Caco-2 (cell line): ENCODE measurements at regions not wholly inside any gene's neighbourhood (a gene's known extent, or its start where the extent isn't known, plus 50 kb on each side); places are given as distances from the start of the nearest gene placed in this dataset.

Source experiments
- BruUV-seq: library from RNA; stranded (reverse); fragments of 400-500 nt; replicated peaks from 2 replicates; lab custom pipeline; 2021; lab: Mats Ljungman, UMichigan
- CTCF ChIA-PET: fragments of 300-600 bp; sonication (Branson Sonifier 250); formaldehyde crosslinking; loops from one replicate; lab custom pipeline; 2022; ENCODE audit warnings: antibody characterized with exemption; lab: Charles Lee
- POLR2A ChIA-PET: fragments of 300-600 bp; sonication (Branson Sonifier 250); formaldehyde crosslinking; loops from one replicate; lab custom pipeline; 2022; ENCODE audit warnings: antibody characterized with exemption; lab: Charles Lee
- DNase-seq, 2 experiments: peaks; one replicate each; pipeline versions ENCODE4 v3.0.0 to v3.0.0-alpha.2; 2020 to 2022
- H3K27me3 ChIP-seq: replicated peaks from 2 replicates; pipeline ENCODE4 v1.6.0; 2011; ENCODE audit warnings: low read length; ENCODE audit not compliant: control insufficient read depth, insufficient read depth
- H3K36me3 ChIP-seq: 2 replicates; pipeline ENCODE4 v1.5.1; 2011; ENCODE audit warnings: low read length; ENCODE audit not compliant: control insufficient read depth, insufficient read depth
- H3K4me1 ChIP-seq: fragments of 250-450 bp; sonication (Bioruptor Pico); 2 replicates; pipeline ENCODE4 v1.5.1; 2020; ENCODE audit warnings: mild to moderate bottlenecking
- H3K4me3 ChIP-seq: 2 replicates; pipeline ENCODE4 v1.5.1; 2011; ENCODE audit warnings: low read depth, mild to moderate bottlenecking, control low read depth, low read length
- H3K9me3 ChIP-seq: fragments of 250-450 bp; sonication (Bioruptor Pico); 2 replicates; pipeline ENCODE4 v1.5.1; 2020; ENCODE audit warnings: mild to moderate bottlenecking, moderate library complexity
- H3K27ac Mint-ChIP-seq: one replicate; pipeline ENCODE4 v1.8.0; 2022; ENCODE audit warnings: mixed read lengths; ENCODE audit not compliant: unreplicated experiment
- H3K27me3 Mint-ChIP-seq: one replicate; pipeline ENCODE4 v1.8.0; 2022; ENCODE audit warnings: mixed read lengths; ENCODE audit not compliant: insufficient read depth, unreplicated experiment
- H3K36me3 Mint-ChIP-seq: one replicate; pipeline ENCODE4 v1.8.0; 2022; ENCODE audit warnings: mild to moderate bottlenecking, mixed read lengths; ENCODE audit not compliant: insufficient read depth, unreplicated experiment
- H3K4me1 Mint-ChIP-seq: one replicate; pipeline ENCODE4 v1.8.0; 2022; ENCODE audit warnings: low read depth, mixed read lengths; ENCODE audit not compliant: unreplicated experiment
- H3K4me3 Mint-ChIP-seq: one replicate; pipeline ENCODE4 v1.8.0; 2022; ENCODE audit warnings: mild to moderate bottlenecking, moderate library complexity, mixed read lengths; ENCODE audit not compliant: unreplicated experiment
- H3K9me3 Mint-ChIP-seq: one replicate; pipeline ENCODE4 v1.8.0; 2022; ENCODE audit warnings: mixed read lengths; ENCODE audit not compliant: unreplicated experiment
- CTCF ChIP-seq, 2 experiments: fragments of 200-600 bp in 1 of 2; IDR thresholded peaks; 1 replicate in 1 of 2; 2 replicates in 1 of 2; pipeline versions ENCODE4 v1.5.1 to v1.8.0; 2011 to 2022; ENCODE audit warnings: antibody characterized with exemption in 1 of 2, control low read depth in 1 of 2, inconsistent platforms in 1 of 2, low read depth in 1 of 2, low read length in 1 of 2, mild to moderate bottlenecking in 1 of 2, moderate library complexity in 1 of 2; ENCODE audit not compliant: insufficient read depth in 1 of 2, severe bottlenecking in 1 of 2, unreplicated experiment in 1 of 2
- intact Hi-C: fragments of 100-400 bp; cut with micrococcal nuclease; formaldehyde crosslinking; loops from one replicate; pipeline ENCODE4 v1.10.0; 2022; ENCODE audit not compliant: unreplicated experiment

GRCh38 chr14:25436288-25436875 lies 386.4 kb upstream of the STXBP6 start:
- Histone ChIP-seq H3K36me3 (no peaks in the 10 kb centered on the region), H3K4me1 (no peaks in the 10 kb centered on the region), H3K9me3 (peaks cover 5% of the 10 kb centered on the region; the same call in 1 of the 2 replicates), H3K27me3 (no peaks in the 10 kb centered on the region), H3K4me3 (no peak overlapping the region)
- Mint-ChIP-seq H3K27ac (no peak overlapping the region), H3K9me3 (no peaks in the 10 kb centered on the region), H3K4me3 (no peak overlapping the region), H3K27me3 (peaks cover 2% of the 10 kb centered on the region), H3K4me1 (no peaks in the 10 kb centered on the region), H3K36me3 (no peaks in the 10 kb centered on the region)
- no TSS peak for BruUV-seq
- ChIA-PET CTCF (no interaction called here), POLR2A (no interaction called here)
- no peak for DNase-seq
- intact Hi-C loops: no loop called here
- no peak for TF ChIP-seq CTCF (IDR thresholded peaks at IDR 0.05; ENCODE audit: insufficient read depth in 1 of 2, low read depth in 1 of 2, low read length in 1 of 2, severe bottlenecking in 1 of 2, unreplicated experiment in 1 of 2)

GRCh38 chr14:25431211-25432076 lies 381.5 kb upstream of the STXBP6 start:
- Histone ChIP-seq H3K4me3 (no peak overlapping the region), H3K36me3 (no peaks in the 10 kb centered on the region), H3K4me1 (no peaks in the 10 kb centered on the region), H3K27me3 (no peaks in the 10 kb centered on the region), H3K9me3 (peaks cover 5% of the 10 kb centered on the region; the same call in 1 of the 2 replicates)
- no peaks in the 10 kb centered on the region for H3K36me3 Mint-ChIP-seq
- CTCF ChIA-PET: interaction anchor here (1.0 to 1.7 kb wide), 3 partner anchors 13 to 106 kb away, joined by 3 to 14 read pairs (median 4); no protein-coding TSS in a partner anchor
- no peaks in the 10 kb centered on the region for H3K9me3 Mint-ChIP-seq
- POLR2A ChIA-PET: no interaction called here
- H3K4me3 Mint-ChIP-seq: no peak overlapping the region
- H3K4me1 Mint-ChIP-seq: no peaks in the 10 kb centered on the region
- no peak overlapping the region for H3K27ac Mint-ChIP-seq
- H3K27me3 Mint-ChIP-seq: peaks cover 7% of the 10 kb centered on the region
- no TSS peak for BruUV-seq
- intact Hi-C loops: loop anchor here (1.0 kb wide), 1 partner anchor 107 kb away; no protein-coding TSS in a partner anchor
- TF ChIP-seq CTCF (IDR thresholded peaks at IDR 0.05; ENCODE audit: insufficient read depth in 1 of 2, low read depth in 1 of 2, low read length in 1 of 2, severe bottlenecking in 1 of 2, unreplicated experiment in 1 of 2): peak; percentile 39 to 47
- DNase-seq: peak; percentile 45 to 52

- no TSS peak for BruUV-seq
Measured at GRCh38 chr14:25430808-25431207, 380.9 kb upstream of the STXBP6 start.

More at GRCh38 chr14:25430808-25431207, 380.9 kb upstream of the STXBP6 start:
- H3K4me3 ChIP-seq: no peak overlapping the region
- POLR2A ChIA-PET: no interaction called here
- Mint-ChIP-seq H3K9me3 (no peaks in the 10 kb centered on the region), H3K4me1 (no peaks in the 10 kb centered on the region), H3K36me3 (no peaks in the 10 kb centered on the region), H3K27me3 (peaks cover 7% of the 10 kb centered on the region), H3K27ac (no peak overlapping the region), H3K4me3 (no peak overlapping the region)
- H3K4me1 ChIP-seq: no peaks in the 10 kb centered on the region
- peaks cover 5% of the 10 kb centered on the region; the same call in 1 of the 2 replicates for H3K9me3 ChIP-seq
- CTCF ChIA-PET: interaction anchor here (1.0 to 1.7 kb wide), 3 partner anchors 12 to 107 kb away, joined by 3 to 14 read pairs (median 4); no protein-coding TSS in a partner anchor
- no peak for TF ChIP-seq CTCF (IDR thresholded peaks at IDR 0.05; ENCODE audit: insufficient read depth in 1 of 2, low read depth in 1 of 2, low read length in 1 of 2, severe bottlenecking in 1 of 2, unreplicated experiment in 1 of 2)
- DNase-seq: no peak
- no peaks in the 10 kb centered on the region for H3K36me3 ChIP-seq
- intact Hi-C loops: loop anchor here (1.0 kb wide), 1 partner anchor 107 kb away; no protein-coding TSS in a partner anchor
- H3K27me3 ChIP-seq: no peaks in the 10 kb centered on the region
